Activated CD4-positive, alpha-beta T cell treated with anti-CD3 and anti-CD28 coated beads, Interleukin-2, amount 10 ng/mL, durations not matched to agents 24 days and 14 days (primary cell): ENCODE measurements at regions not wholly inside any gene's neighbourhood (a gene's known extent, or its start where the extent isn't known, plus 50 kb on each side); places are given as distances from the start of the nearest gene placed in this dataset.
"Not testable (repeated sequence)": the region's sequence is repeated elsewhere in the genome, so short reads cannot be mapped to it uniquely, and the experiment has no call there.

Source experiments
- DNase-seq: peaks from one replicate; pipeline ENCODE4 v3.0.0; 2022
- H3K27ac Mint-ChIP-seq: one replicate; pipeline ENCODE4 v1.8.0; 2022; ENCODE audit warnings: mild to moderate bottlenecking, mixed read lengths
- H3K27me3 Mint-ChIP-seq: one replicate; pipeline ENCODE4 v1.8.0; 2022; ENCODE audit warnings: mixed read lengths
- H3K36me3 Mint-ChIP-seq: one replicate; pipeline ENCODE4 v1.8.0; 2022; ENCODE audit warnings: low read depth, mild to moderate bottlenecking, mixed read lengths
- H3K4me1 Mint-ChIP-seq: one replicate; pipeline ENCODE4 v1.8.0; 2021; ENCODE audit warnings: mixed read lengths
- H3K4me3 Mint-ChIP-seq: one replicate; pipeline ENCODE4 v1.8.0; 2022; ENCODE audit warnings: mild to moderate bottlenecking, moderate library complexity, mixed read lengths
- H3K9me3 Mint-ChIP-seq: one replicate; pipeline ENCODE4 v1.8.0; 2021; ENCODE audit warnings: mixed read lengths
- intact Hi-C: fragments of 100-400 bp; cut with micrococcal nuclease; formaldehyde crosslinking; loops from one replicate; pipeline ENCODE4 v1.15.1; 2023

GRCh38 chr7:138359870-138360559 lies 100.0 kb upstream of the TRIM24 start:
- DNase-seq: no peak
- Mint-ChIP-seq H3K4me3 (no peak overlapping the region), H3K27ac (no peak overlapping the region), H3K36me3 (no peaks in the 10 kb centered on the region), H3K4me1 (no peaks in the 10 kb centered on the region), H3K27me3 (no peaks in the 10 kb centered on the region), H3K9me3 (no peaks in the 10 kb centered on the region)
- intact Hi-C loops: no loop called here

GRCh38 chr7:138363721-138364120 lies 96.3 kb upstream of the TRIM24 start:
- H3K36me3 Mint-ChIP-seq: no peaks in the 10 kb centered on the region
- intact Hi-C loops: no loop called here
- H3K4me3 Mint-ChIP-seq: no peak overlapping the region
- H3K27me3 Mint-ChIP-seq: no peaks in the 10 kb centered on the region
- no peak overlapping the region for H3K27ac Mint-ChIP-seq
- H3K9me3 Mint-ChIP-seq: no peaks in the 10 kb centered on the region
- H3K4me1 Mint-ChIP-seq: no peaks in the 10 kb centered on the region
- no peak for DNase-seq

- H3K27me3 Mint-ChIP-seq, H3K9me3 Mint-ChIP-seq, H3K36me3 Mint-ChIP-seq, DNase-seq, H3K4me1 Mint-ChIP-seq, H3K27ac Mint-ChIP-seq, intact Hi-C loops, H3K4me3 Mint-ChIP-seq: not testable (repeated sequence)
Observed at GRCh38 chr7:138366137-138366536, 93.9 kb upstream of the TRIM24 start.

- H3K9me3 Mint-ChIP-seq, H3K36me3 Mint-ChIP-seq, H3K27ac Mint-ChIP-seq, H3K4me1 Mint-ChIP-seq, H3K27me3 Mint-ChIP-seq, DNase-seq, H3K4me3 Mint-ChIP-seq, intact Hi-C loops: not testable (repeated sequence)
Observed at GRCh38 chr7:138366676-138367075, 93.4 kb upstream of the TRIM24 start.

GRCh38 chr7:138369797-138370196 lies 90.3 kb upstream of the TRIM24 start:
- H3K4me3 Mint-ChIP-seq: no peak overlapping the region
- no peak overlapping the region for H3K27ac Mint-ChIP-seq
- intact Hi-C loops: no loop called here
- DNase-seq: no peak
- H3K27me3 Mint-ChIP-seq: no peaks in the 10 kb centered on the region
- H3K4me1 Mint-ChIP-seq: no peaks in the 10 kb centered on the region
- H3K9me3 Mint-ChIP-seq: peaks cover 13% of the 10 kb centered on the region
- H3K36me3 Mint-ChIP-seq: no peaks in the 10 kb centered on the region

GRCh38 chr7:138370956-138371355 lies 89.1 kb upstream of the TRIM24 start:
- Mint-ChIP-seq H3K4me1 (no peaks in the 10 kb centered on the region), H3K9me3 (peaks cover 13% of the 10 kb centered on the region), H3K36me3 (no peaks in the 10 kb centered on the region), H3K27ac (no peak overlapping the region), H3K4me3 (no peak overlapping the region), H3K27me3 (no peaks in the 10 kb centered on the region)
- intact Hi-C loops: no loop called here
- no peak for DNase-seq

GRCh38 chr7:138374119-138374693 lies 85.9 kb upstream of the TRIM24 start:
- H3K36me3 Mint-ChIP-seq: no peaks in the 10 kb centered on the region
- no peak for DNase-seq
- no peaks in the 10 kb centered on the region for H3K4me1 Mint-ChIP-seq
- H3K27ac Mint-ChIP-seq: no peak overlapping the region
- intact Hi-C loops: no loop called here
- H3K4me3 Mint-ChIP-seq: no peak overlapping the region
- H3K27me3 Mint-ChIP-seq: no peaks in the 10 kb centered on the region
- H3K9me3 Mint-ChIP-seq: peaks cover 13% of the 10 kb centered on the region

GRCh38 chr7:138377306-138377705 lies 82.8 kb upstream of the TRIM24 start:
- Mint-ChIP-seq H3K27ac (no peak overlapping the region), H3K4me1 (no peaks in the 10 kb centered on the region), H3K27me3 (no peaks in the 10 kb centered on the region), H3K4me3 (no peak overlapping the region), H3K9me3 (no peaks in the 10 kb centered on the region), H3K36me3 (no peaks in the 10 kb centered on the region)
- intact Hi-C loops: no loop called here
- no peak for DNase-seq

- Mint-ChIP-seq H3K4me1 (no peaks in the 10 kb centered on the region), H3K27ac (no peak overlapping the region), H3K4me3 (no peak overlapping the region), H3K27me3 (no peaks in the 10 kb centered on the region), H3K9me3 (no peaks in the 10 kb centered on the region), H3K36me3 (no peaks in the 10 kb centered on the region)
- no peak for DNase-seq
- intact Hi-C loops: no loop called here
Observed at GRCh38 chr7:138378741-138379559, 81.1 kb upstream of the TRIM24 start.

GRCh38 chr7:138382862-138383565 lies 77.0 kb upstream of the TRIM24 start:
- no peak overlapping the region for H3K27ac Mint-ChIP-seq
- no peak for DNase-seq

GRCh38 chr7:138386821-138387220 lies 73.2 kb upstream of the TRIM24 start:
- Mint-ChIP-seq H3K36me3 (no peaks in the 10 kb centered on the region), H3K4me3 (no peak overlapping the region), H3K4me1 (no peaks in the 10 kb centered on the region), H3K9me3 (no peaks in the 10 kb centered on the region), H3K27ac (no peak overlapping the region), H3K27me3 (no peaks in the 10 kb centered on the region)
- no peak for DNase-seq
- intact Hi-C loops: no loop called here

More at GRCh38 chr7:138382862-138383565, 77.0 kb upstream of the TRIM24 start:
- H3K9me3 Mint-ChIP-seq: no peaks in the 10 kb centered on the region
- intact Hi-C loops: no loop called here
- no peak overlapping the region for H3K4me3 Mint-ChIP-seq
- H3K27me3 Mint-ChIP-seq: no peaks in the 10 kb centered on the region
- no peaks in the 10 kb centered on the region for H3K36me3 Mint-ChIP-seq
- H3K4me1 Mint-ChIP-seq: no peaks in the 10 kb centered on the region

GRCh38 chr7:138387755-138388475 lies 72.1 kb upstream of the TRIM24 start:
- no peak for DNase-seq
- intact Hi-C loops: no loop called here
- Mint-ChIP-seq H3K4me1 (no peaks in the 10 kb centered on the region), H3K4me3 (no peak overlapping the region), H3K36me3 (no peaks in the 10 kb centered on the region), H3K27ac (no peak overlapping the region), H3K9me3 (no peaks in the 10 kb centered on the region), H3K27me3 (no peaks in the 10 kb centered on the region)

- no peak overlapping the region for H3K4me3 Mint-ChIP-seq
- no peaks in the 10 kb centered on the region for H3K4me1 Mint-ChIP-seq
- H3K27me3 Mint-ChIP-seq: no peaks in the 10 kb centered on the region
- DNase-seq: no peak
- no peaks in the 10 kb centered on the region for H3K36me3 Mint-ChIP-seq
- H3K9me3 Mint-ChIP-seq: no peaks in the 10 kb centered on the region
- no peak overlapping the region for H3K27ac Mint-ChIP-seq
- intact Hi-C loops: no loop called here
Observed at GRCh38 chr7:138388673-138389491, 71.2 kb upstream of the TRIM24 start.
